ENCODE measurements at regions not wholly inside any gene's neighbourhood (a gene's known extent, or its start where the extent isn't known, plus 50 kb on each side); places are given as distances from the start of the nearest gene placed in this dataset.

DNA sequence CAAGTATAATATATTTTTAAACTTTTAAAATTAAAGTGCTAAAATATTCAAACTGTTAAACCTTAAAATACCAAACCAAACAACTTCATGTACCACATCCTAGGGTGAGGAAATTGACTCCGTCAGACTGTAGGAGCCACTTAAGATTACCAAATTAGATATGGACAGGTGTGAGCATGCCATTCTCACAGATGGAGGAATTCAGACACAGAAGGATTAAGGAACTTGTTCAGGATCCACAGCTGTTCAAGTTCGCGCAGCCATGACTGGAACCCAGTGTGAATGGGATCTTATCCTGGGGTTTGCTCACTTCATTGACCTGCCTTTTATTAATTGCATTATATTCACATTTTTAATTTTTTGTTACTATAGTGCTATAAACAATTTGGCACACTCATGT is 224.9 kb upstream of the PCDH7 start:
- intact Hi-C loops (cut with micrococcal nuclease; ENCODE audit: unreplicated experiment), result no loop called here

DNA sequence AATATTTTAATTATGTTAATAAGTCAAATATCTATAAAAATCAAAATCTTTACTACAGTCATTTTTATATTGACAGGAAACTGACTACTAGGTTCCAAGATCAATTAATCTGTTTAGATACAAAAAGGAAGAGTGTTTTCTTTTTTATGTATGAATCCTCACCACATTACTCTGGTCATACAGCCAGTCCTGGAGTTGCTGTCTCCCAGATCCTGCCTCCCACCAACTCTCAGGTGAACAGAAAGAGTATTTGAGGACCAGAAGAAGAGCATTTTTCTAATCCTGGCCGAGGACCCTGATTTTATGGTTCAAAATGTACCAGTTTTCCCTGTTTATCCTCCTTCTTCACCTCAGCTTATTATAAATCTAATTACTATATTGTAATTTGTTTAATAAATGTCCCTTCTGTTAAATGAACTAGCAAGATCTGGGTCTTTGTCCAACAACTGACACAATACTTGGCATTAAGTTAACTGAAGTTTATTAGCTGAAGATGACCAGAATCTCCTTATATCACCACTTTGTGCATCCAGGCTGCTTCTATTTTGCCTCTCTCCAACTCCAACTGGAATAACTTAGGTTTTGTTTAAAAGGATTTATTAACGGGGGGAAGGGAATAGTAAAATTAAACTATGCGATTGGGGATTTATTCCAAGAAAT is 224.4 kb upstream of the PCDH7 start:
- Histone ChIP-seq H2AFZ (ENCODE audit: low read length) (no peak overlapping the region), H3K4me3 (ENCODE audit: low read depth, low read length, poor library complexity, severe bottlenecking) (no peak overlapping the region), H4K20me1 (ENCODE audit: insufficient read depth, low read length) (no peaks in the 10 kb centered on the region), H3K9me3 (ENCODE audit: low read length) (no peaks in the 10 kb centered on the region), H3K4me1 (ENCODE audit: insufficient read depth, low read length, poor library complexity, severe bottlenecking) (no peaks in the 10 kb centered on the region), H3K4me2 (ENCODE audit: low read length) (no peak overlapping the region), H3K27ac (ENCODE audit: low read depth, low read length, poor library complexity, severe bottlenecking) (no peak overlapping the region), H3K9me2 (ENCODE audit: insufficient read depth, low read length) (no peaks in the 10 kb centered on the region), H3K36me3 (ENCODE audit: insufficient read depth, low read length) (no peaks in the 10 kb centered on the region), H3K79me2 (ENCODE audit: insufficient read depth, low read depth, low read length) (no peaks in the 10 kb centered on the region)
- intact Hi-C loops (cut with micrococcal nuclease; ENCODE audit: unreplicated experiment), result no loop called here
- TF ChIP-seq EZH2phosphoT487 (IDR thresholded peaks at IDR 0.05; ENCODE audit: borderline replicate concordance, low read depth, low read length) (no peak), CTCF (conservative IDR thresholded peaks at IDR 0.05; ENCODE audit: low read length) (no peak)
- ChIA-PET CTCF (ENCODE audit: unreplicated experiment) (no interaction called here), POLR2A (no interaction called here)
- BruUV-seq (replicated peaks), result no TSS peak
- DNase-seq (ENCODE audit: low spot score), result no peak

More for the DNA sequence above, 224.9 kb upstream of the PCDH7 start:
- H2AFZ ChIP-seq (ENCODE audit: low read length), result no peak overlapping the region
- no peak overlapping the region for H3K4me2 ChIP-seq (ENCODE audit: low read length)
- no peaks in the 10 kb centered on the region for H4K20me1 ChIP-seq (ENCODE audit: insufficient read depth, low read length)
- no peaks in the 10 kb centered on the region for H3K9me3 ChIP-seq (ENCODE audit: low read length)
- no TSS peak for BruUV-seq (replicated peaks)
- H3K4me3 ChIP-seq (ENCODE audit: low read depth, low read length, poor library complexity, severe bottlenecking), result no peak overlapping the region
- ChIA-PET POLR2A (interaction anchor here (0.6 kb wide), 1 partner anchor 45 kb away, joined by 5 read pairs; no protein-coding TSS in a partner anchor), CTCF (ENCODE audit: unreplicated experiment) (no interaction called here)
- no peaks in the 10 kb centered on the region for H3K79me2 ChIP-seq (ENCODE audit: insufficient read depth, low read depth, low read length)
- no peaks in the 10 kb centered on the region for H3K4me1 ChIP-seq (ENCODE audit: insufficient read depth, low read length, poor library complexity, severe bottlenecking)
- no peaks in the 10 kb centered on the region for H3K9me2 ChIP-seq (ENCODE audit: insufficient read depth, low read length)
- TF ChIP-seq CTCF (conservative IDR thresholded peaks at IDR 0.05; ENCODE audit: low read length) (no peak), EZH2phosphoT487 (IDR thresholded peaks at IDR 0.05; ENCODE audit: borderline replicate concordance, low read depth, low read length) (no peak)
- DNase-seq (ENCODE audit: low spot score), result no peak
- H3K27ac ChIP-seq (ENCODE audit: low read depth, low read length, poor library complexity, severe bottlenecking), result no peak overlapping the region
- no peaks in the 10 kb centered on the region for H3K36me3 ChIP-seq (ENCODE audit: insufficient read depth, low read length)

DNA sequence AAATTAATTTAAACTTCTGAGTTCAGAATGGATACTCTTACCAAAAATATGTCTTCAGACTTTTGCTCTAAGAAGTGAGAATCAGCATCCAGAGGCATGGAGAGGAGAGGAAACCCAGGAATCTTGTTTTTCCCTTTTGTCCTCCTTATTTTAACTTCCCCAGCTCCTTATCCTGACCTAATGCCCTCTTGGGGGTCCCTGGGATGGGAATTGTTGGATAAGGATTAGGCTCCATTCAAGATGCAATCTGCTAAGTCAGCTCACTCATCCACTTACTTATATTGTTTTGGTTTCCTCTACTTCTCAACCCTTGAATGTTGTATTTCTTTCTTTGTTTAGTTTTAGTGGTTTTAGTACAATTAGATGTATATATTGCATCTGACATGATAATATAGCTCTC is 208.4 kb upstream of the PCDH7 start:
- H3K4me3 ChIP-seq (ENCODE audit: low read depth, low read length, poor library complexity, severe bottlenecking), result no peak overlapping the region
- CTCF ChIA-PET (ENCODE audit: unreplicated experiment), result no interaction called here
- BruUV-seq (replicated peaks), result no TSS peak
- H3K4me1 ChIP-seq (ENCODE audit: insufficient read depth, low read length, poor library complexity, severe bottlenecking), result no peaks in the 10 kb centered on the region
- no peaks in the 10 kb centered on the region for H3K9me3 ChIP-seq (ENCODE audit: low read length)
- TF ChIP-seq CTCF (conservative IDR thresholded peaks at IDR 0.05; ENCODE audit: low read length), result no peak
- no peak for TF ChIP-seq EZH2phosphoT487 (IDR thresholded peaks at IDR 0.05; ENCODE audit: borderline replicate concordance, low read depth, low read length)
- no peaks in the 10 kb centered on the region for H4K20me1 ChIP-seq (ENCODE audit: insufficient read depth, low read length)
- no peaks in the 10 kb centered on the region for H3K79me2 ChIP-seq (ENCODE audit: insufficient read depth, low read depth, low read length)
- no peaks in the 10 kb centered on the region for H3K36me3 ChIP-seq (ENCODE audit: insufficient read depth, low read length)
- no peak for DNase-seq (ENCODE audit: low spot score)
- intact Hi-C loops (cut with micrococcal nuclease; ENCODE audit: unreplicated experiment), result no loop called here
- no peak overlapping the region for H3K27ac ChIP-seq (ENCODE audit: low read depth, low read length, poor library complexity, severe bottlenecking)
- no peak overlapping the region for H3K4me2 ChIP-seq (ENCODE audit: low read length)
- POLR2A ChIA-PET, result no interaction called here
- H3K9me2 ChIP-seq (ENCODE audit: insufficient read depth, low read length), result no peaks in the 10 kb centered on the region
- H2AFZ ChIP-seq (ENCODE audit: low read length), result no peak overlapping the region
